Progenitor cell of endocrine pancreas (in vitro differentiated cells): ENCODE measurements at regions not wholly inside any gene's neighbourhood (a gene's known extent, or its start where the extent isn't known, plus 50 kb on each side); places are given as distances from the start of the nearest gene placed in this dataset.
"Not testable (repeated sequence)": the region's sequence is repeated elsewhere in the genome, so short reads cannot be mapped to it uniquely, and the experiment has no call there.

Experiments
- DNase-seq: peaks from one replicate; pipeline ENCODE4 v3.0.0; 2021; ENCODE audit warnings: low spot score; ENCODE audit not compliant: unreplicated experiment
- H3K27ac Mint-ChIP-seq: 2 replicates; pipeline ENCODE4 v1.8.0; 2021; ENCODE audit warnings: mild to moderate bottlenecking, moderate library complexity, mixed read lengths
- H3K27me3 Mint-ChIP-seq: 2 replicates; pipeline ENCODE4 v1.8.0; 2021; ENCODE audit warnings: mixed read lengths
- H3K36me3 Mint-ChIP-seq: 2 replicates; pipeline ENCODE4 v1.8.0; 2022; ENCODE audit warnings: mixed read lengths; ENCODE audit not compliant: insufficient read depth
- H3K4me1 Mint-ChIP-seq: 2 replicates; pipeline ENCODE4 v1.8.0; 2021; ENCODE audit warnings: low read depth, mixed read lengths
- H3K4me3 Mint-ChIP-seq: 2 replicates; pipeline ENCODE4 v1.8.0; 2021; ENCODE audit warnings: low read depth, mild to moderate bottlenecking, moderate library complexity, mixed read lengths
- H3K9me3 Mint-ChIP-seq: 2 replicates; pipeline ENCODE4 v1.8.0; 2021; ENCODE audit warnings: low read depth, mixed read lengths
- CTCF ChIP-seq: fragments of 200-600 bp; sonication (generic); IDR thresholded peaks from one replicate; pipeline ENCODE4 v1.5.0; 2021; ENCODE audit warnings: antibody characterized with exemption, mild to moderate bottlenecking; ENCODE audit not compliant: unreplicated experiment

- Mint-ChIP-seq H3K9me3 (no peaks in the 10 kb centered on the region), H3K4me1 (no peaks in the 10 kb centered on the region), H3K36me3 (no peaks in the 10 kb centered on the region), H3K27ac (no peak overlapping the region), H3K27me3 (no peaks in the 10 kb centered on the region), H3K4me3 (no peak overlapping the region)
- no peak for DNase-seq
- no peak for TF ChIP-seq CTCF
Measured at GRCh38 chr6:86412057-86412456, 525.3 kb upstream of the HTR1E start.

- H3K36me3 Mint-ChIP-seq = no peaks in the 10 kb centered on the region
- H3K27me3 Mint-ChIP-seq = no peaks in the 10 kb centered on the region
- H3K4me3 Mint-ChIP-seq = no peak overlapping the region
- H3K27ac Mint-ChIP-seq = no peak overlapping the region
- peaks cover 4% of the 10 kb centered on the region for H3K9me3 Mint-ChIP-seq
- TF ChIP-seq CTCF = no peak
- DNase-seq = no peak
- H3K4me1 Mint-ChIP-seq = no peaks in the 10 kb centered on the region
Measured at GRCh38 chr6:86407128-86407527, 530.2 kb upstream of the HTR1E start.

- peaks cover 18% of the 10 kb centered on the region for H3K9me3 Mint-ChIP-seq
- H3K27ac Mint-ChIP-seq, H3K4me1 Mint-ChIP-seq, H3K4me3 Mint-ChIP-seq, H3K27me3 Mint-ChIP-seq, H3K36me3 Mint-ChIP-seq, DNase-seq: not testable (repeated sequence)
Measured at GRCh38 chr6:86392850-86393249, 544.5 kb upstream of the HTR1E start.

- Mint-ChIP-seq H3K4me3 (no peak overlapping the region), H3K4me1 (no peaks in the 10 kb centered on the region), H3K27ac (no peak overlapping the region), H3K9me3 (peaks cover 3% of the 10 kb centered on the region), H3K27me3 (no peaks in the 10 kb centered on the region), H3K36me3 (no peaks in the 10 kb centered on the region)
- TF ChIP-seq CTCF = no peak
- DNase-seq = no peak
Measured at GRCh38 chr6:86380571-86381125, 556.7 kb upstream of the HTR1E start.

GRCh38 chr6:86357877-86358276, 579.5 kb upstream of the HTR1E start:
- no peak for DNase-seq
- Mint-ChIP-seq H3K4me1 (no peaks in the 10 kb centered on the region), H3K27me3 (no peaks in the 10 kb centered on the region), H3K4me3 (no peak overlapping the region), H3K9me3 (no peaks in the 10 kb centered on the region), H3K36me3 (no peaks in the 10 kb centered on the region), H3K27ac (no peak overlapping the region)
- TF ChIP-seq CTCF = no peak

GRCh38 chr6:86355271-86355670, 582.1 kb upstream of the HTR1E start:
- TF ChIP-seq CTCF = no peak
- H3K27me3 Mint-ChIP-seq = no peaks in the 10 kb centered on the region
- no peak overlapping the region for H3K27ac Mint-ChIP-seq
- no peak for DNase-seq
- no peaks in the 10 kb centered on the region for H3K9me3 Mint-ChIP-seq
- H3K4me1 Mint-ChIP-seq = no peaks in the 10 kb centered on the region
- no peak overlapping the region for H3K4me3 Mint-ChIP-seq
- H3K36me3 Mint-ChIP-seq = no peaks in the 10 kb centered on the region
